ENCODE measurements at regions not wholly inside any gene's neighbourhood (a gene's known extent, or its start where the extent isn't known, plus 50 kb on each side); places are given as distances from the start of the nearest gene placed in this dataset.

- H3K4me3 Mint-ChIP-seq (ENCODE audit: unreplicated experiment): no peak overlapping the region
- no peak overlapping the region for H3K27ac Mint-ChIP-seq (ENCODE audit: unreplicated experiment)
- peaks cover 12% of the 10 kb centered on the region for H3K27me3 Mint-ChIP-seq (ENCODE audit: unreplicated experiment)
- peaks cover 19% of the 10 kb centered on the region for H3K4me1 Mint-ChIP-seq (ENCODE audit: low read depth, unreplicated experiment)
- DNase-seq: no peak
- no peak for TF ChIP-seq CTCF (IDR thresholded peaks at IDR 0.05; ENCODE audit: partially characterized antibody, unreplicated experiment)
- no peaks in the 10 kb centered on the region for H3K36me3 Mint-ChIP-seq (ENCODE audit: unreplicated experiment)
- H3K9me3 Mint-ChIP-seq (ENCODE audit: unreplicated experiment): peaks cover 6% of the 10 kb centered on the region
Measured at GRCh38 chr9:131798246-131798645, 58.4 kb upstream of the RAPGEF1 start.

GRCh38 chr9:131794393-131794792 lies 54.5 kb upstream of the RAPGEF1 start:
- peak overlapping the region; percentile 12 for H3K4me3 Mint-ChIP-seq (ENCODE audit: unreplicated experiment)
- peaks cover 12% of the 10 kb centered on the region for H3K27me3 Mint-ChIP-seq (ENCODE audit: unreplicated experiment)
- DNase-seq: no peak
- no peak for TF ChIP-seq CTCF (IDR thresholded peaks at IDR 0.05; ENCODE audit: partially characterized antibody, unreplicated experiment)
- peaks cover 12% of the 10 kb centered on the region for H3K4me1 Mint-ChIP-seq (ENCODE audit: low read depth, unreplicated experiment)
- H3K36me3 Mint-ChIP-seq (ENCODE audit: unreplicated experiment): no peaks in the 10 kb centered on the region
- peak overlapping the region; percentile 82 for H3K27ac Mint-ChIP-seq (ENCODE audit: unreplicated experiment)
- H3K9me3 Mint-ChIP-seq (ENCODE audit: unreplicated experiment): peaks cover 6% of the 10 kb centered on the region

GRCh38 chr9:131791542-131792254 lies 51.8 kb upstream of the RAPGEF1 start:
- no peak for DNase-seq
- no peak for TF ChIP-seq CTCF (IDR thresholded peaks at IDR 0.05; ENCODE audit: partially characterized antibody, unreplicated experiment)
- Mint-ChIP-seq H3K9me3 (ENCODE audit: unreplicated experiment) (peaks cover 8% of the 10 kb centered on the region), H3K27me3 (ENCODE audit: unreplicated experiment) (peaks cover 8% of the 10 kb centered on the region), H3K36me3 (ENCODE audit: unreplicated experiment) (no peaks in the 10 kb centered on the region), H3K27ac (ENCODE audit: unreplicated experiment) (no peak overlapping the region), H3K4me1 (ENCODE audit: low read depth, unreplicated experiment) (peaks cover 14% of the 10 kb centered on the region), H3K4me3 (ENCODE audit: unreplicated experiment) (no peak overlapping the region)

Data from glutamatergic neuron (in vitro differentiated cells).